Endothelial cell of umbilical vein (primary cell): ENCODE measurements at regions not wholly inside any gene's neighbourhood (a gene's known extent, or its start where the extent isn't known, plus 50 kb on each side); places are given as distances from the start of the nearest gene placed in this dataset.

Source experiments
- BruUV-seq: library from RNA; stranded (reverse); fragments of 400-500 nt; replicated peaks from 2 replicates; lab custom pipeline; 2021; lab: Mats Ljungman, UMichigan
- CTCF ChIA-PET: fragments of 300-600, 350-600 bp; sonication (Branson Sonifier 250); formaldehyde crosslinking; loops from one replicate; lab custom pipeline; 2021; ENCODE audit warnings: antibody characterized with exemption, inconsistent platforms; lab: Charles Lee
- POLR2A ChIA-PET: fragments of 300-600, 350-600 bp; sonication (Branson Sonifier 250); formaldehyde crosslinking; loops from one replicate; lab custom pipeline; 2021; ENCODE audit warnings: antibody characterized with exemption, inconsistent platforms; lab: Charles Lee
- DNase-seq: peaks from one replicate; pipeline ENCODE4 v3.0.0-alpha.2; 2011; ENCODE audit warnings: low read depth, low spot score
- FAIRE-seq: peaks from 2 replicates; lab custom pipeline; 2011; peaks lifted over from hg19 to GRCh38; lab: Jason Lieb, UNC
- H2AFZ ChIP-seq: 2 replicates; pipeline ENCODE4 v1.6.0; 2012; ENCODE audit warnings: low read depth, low read length, control low read depth, inconsistent platforms
- H3K27ac ChIP-seq: 2 replicates; pipeline ENCODE4 v1.5.1; 2011; ENCODE audit warnings: low read depth, mild to moderate bottlenecking, control low read depth, low read length, moderate library complexity; ENCODE audit not compliant: insufficient read depth
- H3K27me3 ChIP-seq, 2 experiments: 2 replicates each; pipeline versions ENCODE4 v1.6.0 to v1.6.1; 2011; ENCODE audit warnings: low read length in 2 of 2, mixed read lengths in 1 of 2; ENCODE audit not compliant: control insufficient read depth in 2 of 2, insufficient read depth in 2 of 2
- H3K36me3 ChIP-seq, 2 experiments: 2 replicates in 1 of 2; 3 replicates in 1 of 2; pipeline ENCODE4 v1.5.1; 2011; ENCODE audit warnings: low read length in 2 of 2, mild to moderate bottlenecking in 1 of 2, moderate library complexity in 1 of 2; ENCODE audit not compliant: control insufficient read depth in 2 of 2, insufficient read depth in 2 of 2; ENCODE audit errors: extremely low read depth in 1 of 2
- H3K4me1 ChIP-seq: 3 replicates; pipeline ENCODE4 v1.5.1; 2011; ENCODE audit warnings: mild to moderate bottlenecking, low read length; ENCODE audit not compliant: control insufficient read depth, insufficient read depth; ENCODE audit errors: extremely low read depth
- H3K4me2 ChIP-seq: 2 replicates; pipeline ENCODE4 v1.6.1; 2011; ENCODE audit warnings: low read length, control low read depth, mixed read lengths; ENCODE audit not compliant: insufficient read depth
- H3K4me3 ChIP-seq, 3 experiments: fragments of 200-600 bp in 1 of 3; sonication (generic), shearing (Covaris generic) in 1 of 3; replicated peaks in 1 of 3; 2 replicates each; pipeline ENCODE4 v1.5.1; 2011 to 2016; ENCODE audit warnings: control low read depth in 3 of 3, low read length in 3 of 3, mild to moderate bottlenecking in 2 of 3, inconsistent platforms in 1 of 3, low read depth in 1 of 3, moderate library complexity in 1 of 3; ENCODE audit not compliant: insufficient read depth in 1 of 3
- H3K79me2 ChIP-seq: 2 replicates; pipeline ENCODE4 v1.6.0; 2012; ENCODE audit warnings: low read length, inconsistent platforms; ENCODE audit not compliant: control insufficient read depth, insufficient read depth
- H3K9ac ChIP-seq: replicated peaks from 2 replicates; pipeline ENCODE3; 2011; ENCODE audit warnings: low read length, control low read depth; ENCODE audit not compliant: insufficient read depth; ENCODE audit errors: extremely low read depth
- H3K9me1 ChIP-seq: replicated peaks from 3 replicates; pipeline ENCODE4 v1.6.0; 2011; ENCODE audit warnings: mild to moderate bottlenecking, low read length; ENCODE audit not compliant: control insufficient read depth, insufficient read depth; ENCODE audit errors: extremely low read depth
- H3K9me3 ChIP-seq: replicated peaks from 2 replicates; pipeline ENCODE4 v1.5.1; 2012; ENCODE audit warnings: low read length, inconsistent platforms; ENCODE audit not compliant: control insufficient read depth, insufficient read depth
- H4K20me1 ChIP-seq: replicated peaks from 2 replicates; pipeline ENCODE3; 2011; ENCODE audit warnings: mild to moderate bottlenecking, low read length; ENCODE audit not compliant: control insufficient read depth, insufficient read depth; ENCODE audit errors: extremely low read depth
- EZH2 ChIP-seq: IDR thresholded peaks from 2 replicates; pipeline ENCODE4 v1.6.1; 2012; ENCODE audit warnings: borderline replicate concordance, low read depth, mild to moderate bottlenecking, moderate library complexity, low read length, inconsistent platforms; ENCODE audit not compliant: severe bottlenecking
- FOS ChIP-seq: IDR thresholded peaks from 2 replicates; pipeline ENCODE4 v1.6.1; 2011; ENCODE audit warnings: mild to moderate bottlenecking, low read length, moderate library complexity, borderline replicate concordance; ENCODE audit not compliant: insufficient read depth
- GATA2 ChIP-seq: IDR thresholded peaks from 2 replicates; pipeline ENCODE4 v1.7.0; 2011; ENCODE audit warnings: low read depth, mild to moderate bottlenecking, moderate library complexity, mixed read lengths, low read length; ENCODE audit not compliant: insufficient read length, insufficient read depth
- JUN ChIP-seq: IDR thresholded peaks from 2 replicates; pipeline ENCODE4 v1.6.1; 2011; ENCODE audit warnings: borderline replicate concordance, low read depth; ENCODE audit not compliant: insufficient read length, insufficient read depth
- MYC ChIP-seq: IDR thresholded peaks from one replicate; pipeline ENCODE4 v1.6.1; 2011; ENCODE audit warnings: mild to moderate bottlenecking, low read depth, low read length
- POLR2A ChIP-seq: IDR thresholded peaks from 2 replicates; pipeline ENCODE4 v1.6.1; 2012; ENCODE audit warnings: low read depth, mild to moderate bottlenecking, control low read depth, low read length
- POLR2AphosphoS5 ChIP-seq: IDR thresholded peaks from 2 replicates; pipeline ENCODE4 v1.6.1; 2012; ENCODE audit warnings: low read depth, mild to moderate bottlenecking, control low read depth, low read length, moderate library complexity; ENCODE audit not compliant: insufficient read depth
- dilution Hi-C: fragments of 300-500 bp; cut with MboI; formaldehyde crosslinking; loops from one replicate; pipeline ENCODE4 v1.15.0; 2019; ENCODE audit warnings: low sequenced_read_pairs; ENCODE audit not compliant: extremely low pct_ligation_motif_present
- intact Hi-C: fragments of 100-400 bp; cut with micrococcal nuclease; formaldehyde crosslinking; loops from one replicate; pipeline ENCODE4 v1.10.0; 2022
- TF ChIP-seq, protein P1 (sequence below): IDR thresholded peaks from 2 replicates; pipeline ENCODE4 v1.6.1; 2011; ENCODE audit not compliant: insufficient read depth, insufficient read length
- TF ChIP-seq, protein P2 (sequence below), 2 donors: IDR thresholded peaks; 1 replicate in 1 of 2; 2 replicates in 1 of 2; pipeline ENCODE4 v1.5.1; 2011; ENCODE audit warnings: low read length in 2 of 2, mild to moderate bottlenecking in 2 of 2, moderate library complexity in 2 of 2, control low read depth in 1 of 2, inconsistent platforms in 1 of 2, low read depth in 1 of 2; ENCODE audit not compliant: insufficient read depth in 1 of 2; ENCODE audit errors: extremely low read depth in 1 of 2

DNA sequence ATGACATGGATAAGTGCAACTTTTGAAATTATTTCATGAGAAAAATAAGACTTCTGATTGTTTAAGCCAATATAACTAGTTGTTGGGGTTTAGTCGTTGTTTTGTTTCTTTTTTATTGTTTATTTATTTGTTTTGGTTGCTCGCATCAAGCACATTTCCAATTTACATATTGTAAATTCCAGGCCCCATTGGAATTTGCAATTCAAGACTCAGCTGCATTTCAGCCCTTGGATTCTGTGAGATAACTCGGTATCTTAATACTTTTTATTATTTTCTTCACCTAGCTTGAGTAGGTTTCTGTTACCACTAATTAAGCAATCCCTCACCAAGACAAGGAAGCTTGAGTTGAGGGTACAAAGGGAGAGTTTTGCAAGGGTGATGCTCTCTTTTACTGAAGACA lies 318.3 kb upstream of the GATB start:
- Histone ChIP-seq H3K27ac (no peak overlapping the region), H3K36me3 (no peaks in the 10 kb centered on the region), H3K4me3 (no peak overlapping the region), H3K4me1 (peaks cover 3% of the 10 kb centered on the region), H3K9me3 (no peaks in the 10 kb centered on the region), H3K79me2 (no peaks in the 10 kb centered on the region), H3K9me1 (no peaks in the 10 kb centered on the region), H3K9ac (no peak overlapping the region), H3K27me3 (peaks cover 2 to 6% of the 10 kb centered on the region in 2 experiments), H2AFZ (no peak overlapping the region), H3K4me2 (no peak overlapping the region), H4K20me1 (no peaks in the 10 kb centered on the region)
- no TSS peak for BruUV-seq
- FAIRE-seq (no peak), DNase-seq (no peak)
- dilution Hi-C loops, result no loop called here
- ChIA-PET POLR2A (no interaction called here), CTCF (interaction anchor here (1.2 kb wide), 1 partner anchor 33 kb away, joined by 3 read pairs; no protein-coding TSS in a partner anchor)
- TF ChIP-seq JUN, result no peak
- no peak for TF ChIP-seq GATA2
- TF ChIP-seq MYC, result no peak
- TF ChIP-seq, protein P1, sequence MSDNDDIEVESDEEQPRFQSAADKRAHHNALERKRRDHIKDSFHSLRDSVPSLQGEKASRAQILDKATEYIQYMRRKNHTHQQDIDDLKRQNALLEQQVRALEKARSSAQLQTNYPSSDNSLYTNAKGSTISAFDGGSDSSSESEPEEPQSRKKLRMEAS, result no peak
- TF ChIP-seq, protein P2, sequence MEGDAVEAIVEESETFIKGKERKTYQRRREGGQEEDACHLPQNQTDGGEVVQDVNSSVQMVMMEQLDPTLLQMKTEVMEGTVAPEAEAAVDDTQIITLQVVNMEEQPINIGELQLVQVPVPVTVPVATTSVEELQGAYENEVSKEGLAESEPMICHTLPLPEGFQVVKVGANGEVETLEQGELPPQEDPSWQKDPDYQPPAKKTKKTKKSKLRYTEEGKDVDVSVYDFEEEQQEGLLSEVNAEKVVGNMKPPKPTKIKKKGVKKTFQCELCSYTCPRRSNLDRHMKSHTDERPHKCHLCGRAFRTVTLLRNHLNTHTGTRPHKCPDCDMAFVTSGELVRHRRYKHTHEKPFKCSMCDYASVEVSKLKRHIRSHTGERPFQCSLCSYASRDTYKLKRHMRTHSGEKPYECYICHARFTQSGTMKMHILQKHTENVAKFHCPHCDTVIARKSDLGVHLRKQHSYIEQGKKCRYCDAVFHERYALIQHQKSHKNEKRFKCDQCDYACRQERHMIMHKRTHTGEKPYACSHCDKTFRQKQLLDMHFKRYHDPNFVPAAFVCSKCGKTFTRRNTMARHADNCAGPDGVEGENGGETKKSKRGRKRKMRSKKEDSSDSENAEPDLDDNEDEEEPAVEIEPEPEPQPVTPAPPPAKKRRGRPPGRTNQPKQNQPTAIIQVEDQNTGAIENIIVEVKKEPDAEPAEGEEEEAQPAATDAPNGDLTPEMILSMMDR (IDR thresholded peaks at IDR 0.05; ENCODE audit: extremely low read depth in 1 of 2, insufficient read depth in 1 of 2, low read depth in 1 of 2, low read length in 2 of 2), result no peak
- TF ChIP-seq EZH2, result no peak
- no peak for TF ChIP-seq FOS
- TF ChIP-seq POLR2AphosphoS5, result no peak
- no peak for TF ChIP-seq POLR2A
- intact Hi-C loops, result no loop called here
